Smooth muscle cell (in vitro differentiated cells): ENCODE measurements at regions not wholly inside any gene's neighbourhood (a gene's known extent, or its start where the extent isn't known, plus 50 kb on each side); places are given as distances from the start of the nearest gene placed in this dataset.

Source experiments
- DNase-seq: peaks from one replicate; lab custom pipeline; 2025; ENCODE audit not compliant: unreplicated experiment; lab: John Stamatoyannopoulos, UW
- H2AFZ ChIP-seq: fragments of 200-600 bp; sonication (generic); 2 replicates; pipeline ENCODE4 v1.6.0; 2016; ENCODE audit warnings: antibody characterized with exemption, low read depth, mild to moderate bottlenecking
- H3F3A ChIP-seq: fragments of 200-600 bp; sonication (generic); 2 replicates; pipeline ENCODE4 v1.6.0; 2017; ENCODE audit warnings: antibody characterized with exemption, low read depth
- H3K27ac ChIP-seq: fragments of 200-600 bp; sonication (generic); 2 replicates; pipeline ENCODE4 v1.5.1; 2016; ENCODE audit warnings: low read depth, mild to moderate bottlenecking
- H3K27me3 ChIP-seq: fragments of 200-600 bp; sonication (generic); 2 replicates; pipeline ENCODE4 v1.6.1; 2016; ENCODE audit warnings: low read depth, mild to moderate bottlenecking
- H3K36me3 ChIP-seq: fragments of 200-600 bp; sonication (generic); 2 replicates; pipeline ENCODE4 v1.5.1; 2016; ENCODE audit warnings: low read depth
- H3K4me1 ChIP-seq: fragments of 200-600 bp; sonication (generic); 2 replicates; pipeline ENCODE4 v1.5.1; 2016; ENCODE audit warnings: low read depth
- H3K4me2 ChIP-seq: fragments of 200-600 bp; sonication (generic); 2 replicates; pipeline ENCODE4 v1.6.0; 2016; ENCODE audit warnings: mild to moderate bottlenecking
- H3K4me3 ChIP-seq: fragments of 200-600 bp; sonication (generic); 2 replicates; pipeline ENCODE4 v1.5.1; 2016; ENCODE audit warnings: mild to moderate bottlenecking
- H3K79me2 ChIP-seq: fragments of 200-600 bp; sonication (generic); 2 replicates; pipeline ENCODE4 v1.6.0; 2016; ENCODE audit warnings: low read depth, mild to moderate bottlenecking
- H3K9ac ChIP-seq: fragments of 200-600 bp; sonication (generic); 2 replicates; pipeline ENCODE4 v1.6.0; 2016; ENCODE audit warnings: low read depth
- H3K9me3 ChIP-seq: fragments of 200-600 bp; sonication (generic); replicated peaks from 2 replicates; pipeline ENCODE4 v1.5.1; 2016; ENCODE audit warnings: low read depth
- H4K20me1 ChIP-seq: fragments of 200-600 bp; sonication (generic); 2 replicates; pipeline ENCODE4 v1.6.0; 2016; ENCODE audit warnings: low read depth
- WGBS: methylation state at CpG from one replicate; pipeline ENCODE4 v1.1.7; 2016; ENCODE audit warnings: low lambda C conversion rate; 5-methylcytosine and 5-hydroxymethylcytosine counted together
- TF ChIP-seq, protein P1 (sequence below): fragments of 200-600 bp; sonication (generic); IDR thresholded peaks from 2 replicates; pipeline ENCODE4 v1.5.1; 2017; ENCODE audit warnings: borderline replicate concordance, mild to moderate bottlenecking, antibody characterized with exemption; ENCODE audit not compliant: insufficient read depth, poor library complexity, severe bottlenecking

- WGBS, result 93% methylated on average over 7 of the region's 7 CpGs
- TF ChIP-seq, protein P1, sequence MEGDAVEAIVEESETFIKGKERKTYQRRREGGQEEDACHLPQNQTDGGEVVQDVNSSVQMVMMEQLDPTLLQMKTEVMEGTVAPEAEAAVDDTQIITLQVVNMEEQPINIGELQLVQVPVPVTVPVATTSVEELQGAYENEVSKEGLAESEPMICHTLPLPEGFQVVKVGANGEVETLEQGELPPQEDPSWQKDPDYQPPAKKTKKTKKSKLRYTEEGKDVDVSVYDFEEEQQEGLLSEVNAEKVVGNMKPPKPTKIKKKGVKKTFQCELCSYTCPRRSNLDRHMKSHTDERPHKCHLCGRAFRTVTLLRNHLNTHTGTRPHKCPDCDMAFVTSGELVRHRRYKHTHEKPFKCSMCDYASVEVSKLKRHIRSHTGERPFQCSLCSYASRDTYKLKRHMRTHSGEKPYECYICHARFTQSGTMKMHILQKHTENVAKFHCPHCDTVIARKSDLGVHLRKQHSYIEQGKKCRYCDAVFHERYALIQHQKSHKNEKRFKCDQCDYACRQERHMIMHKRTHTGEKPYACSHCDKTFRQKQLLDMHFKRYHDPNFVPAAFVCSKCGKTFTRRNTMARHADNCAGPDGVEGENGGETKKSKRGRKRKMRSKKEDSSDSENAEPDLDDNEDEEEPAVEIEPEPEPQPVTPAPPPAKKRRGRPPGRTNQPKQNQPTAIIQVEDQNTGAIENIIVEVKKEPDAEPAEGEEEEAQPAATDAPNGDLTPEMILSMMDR, result no peak
- H3K79me2 ChIP-seq, result no peaks in the 10 kb centered on the region
- DNase-seq, result no peak
- H3K9ac ChIP-seq, result no peak overlapping the region
- no peak overlapping the region for H3K4me3 ChIP-seq
- no peaks in the 10 kb centered on the region for H3K36me3 ChIP-seq
- H3K9me3 ChIP-seq, result no peaks in the 10 kb centered on the region
- H3F3A ChIP-seq, result no peaks in the 10 kb centered on the region
- H3K27me3 ChIP-seq, result peaks cover 4% of the 10 kb centered on the region
- H3K4me1 ChIP-seq, result no peaks in the 10 kb centered on the region
- H3K27ac ChIP-seq, result no peak overlapping the region
- H2AFZ ChIP-seq, result no peak overlapping the region
- no peaks in the 10 kb centered on the region for H4K20me1 ChIP-seq
- no peak overlapping the region for H3K4me2 ChIP-seq
Observed at GRCh38 chr5:15092801-15093200, 221.2 kb upstream of the ANKH start.

DNA sequence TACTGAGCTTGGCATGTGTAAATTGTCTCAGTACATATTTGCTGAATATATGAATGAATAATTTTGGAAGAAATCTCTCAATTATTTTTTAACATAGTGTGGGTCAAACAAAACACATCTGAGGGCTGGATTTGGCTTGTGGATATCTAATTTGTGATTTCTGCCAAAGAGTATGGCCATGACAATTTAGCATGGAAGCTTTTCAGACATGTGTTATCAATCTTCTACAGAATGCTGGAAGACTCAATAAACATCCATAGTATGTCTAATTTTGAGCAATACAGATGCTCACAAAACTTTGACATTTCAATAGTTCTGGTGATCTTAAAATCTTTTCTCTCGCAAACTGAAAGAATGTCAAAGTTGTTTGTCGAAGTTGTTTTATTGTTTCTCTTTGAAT is 214.1 kb upstream of the ANKH start:
- no peak overlapping the region for H3K9ac ChIP-seq

GRCh38 chr5:15082096-15082495 is 210.5 kb upstream of the ANKH start:
- Histone ChIP-seq H3F3A (no peaks in the 10 kb centered on the region), H4K20me1 (no peaks in the 10 kb centered on the region), H3K4me1 (no peaks in the 10 kb centered on the region), H3K4me3 (no peak overlapping the region), H3K9ac (no peak overlapping the region), H3K27ac (no peak overlapping the region), H3K36me3 (no peaks in the 10 kb centered on the region), H3K27me3 (no peaks in the 10 kb centered on the region), H3K9me3 (no peaks in the 10 kb centered on the region), H3K4me2 (no peak overlapping the region), H2AFZ (no peak overlapping the region), H3K79me2 (no peaks in the 10 kb centered on the region)
- 70% methylated on average over 4 of the region's 4 CpGs for WGBS
- no peak for DNase-seq
- TF ChIP-seq, protein P1, result no peak

More for the DNA sequence above, 214.1 kb upstream of the ANKH start:
- no peak for DNase-seq
- H3K4me3 ChIP-seq, result no peak overlapping the region
- H3K27ac ChIP-seq, result no peak overlapping the region
- no peaks in the 10 kb centered on the region for H3K4me1 ChIP-seq
- TF ChIP-seq, protein P1, result no peak
- 89% methylated on average over 2 of the region's 2 CpGs for WGBS
- peaks cover 3% of the 10 kb centered on the region for H3K27me3 ChIP-seq
- no peaks in the 10 kb centered on the region for H3K36me3 ChIP-seq
- no peak overlapping the region for H3K4me2 ChIP-seq
- no peak overlapping the region for H2AFZ ChIP-seq
- H4K20me1 ChIP-seq, result no peaks in the 10 kb centered on the region
- no peaks in the 10 kb centered on the region for H3K9me3 ChIP-seq
- no peaks in the 10 kb centered on the region for H3F3A ChIP-seq
- no peaks in the 10 kb centered on the region for H3K79me2 ChIP-seq

- H3K27me3 ChIP-seq, result no peaks in the 10 kb centered on the region
- H3K27ac ChIP-seq, result no peak overlapping the region
- no peaks in the 10 kb centered on the region for H3F3A ChIP-seq
- no peaks in the 10 kb centered on the region for H3K9me3 ChIP-seq
- no peaks in the 10 kb centered on the region for H3K36me3 ChIP-seq
- TF ChIP-seq, protein P1, result no peak
- DNase-seq, result no peak
- H3K4me1 ChIP-seq, result no peaks in the 10 kb centered on the region
- WGBS, result 91% methylated on average over 1 of the region's 1 CpG
- no peak overlapping the region for H3K4me3 ChIP-seq
- H3K9ac ChIP-seq, result no peak overlapping the region
- H2AFZ ChIP-seq, result no peak overlapping the region
- H3K4me2 ChIP-seq, result no peak overlapping the region
- no peaks in the 10 kb centered on the region for H4K20me1 ChIP-seq
- H3K79me2 ChIP-seq, result no peaks in the 10 kb centered on the region
Observed at GRCh38 chr5:15080219-15080618, 208.6 kb upstream of the ANKH start.
